PC-3 (cell line): ENCODE measurements at regions not wholly inside any gene's neighbourhood (a gene's known extent, or its start where the extent isn't known, plus 50 kb on each side); places are given as distances from the start of the nearest gene placed in this dataset.

Experiments
- ATAC-seq: fragments of 200-7000 bp; cut with Tn5 transposase; 2 replicates; pipeline ENCODE4 v1.9.1; 2020; ENCODE audit warnings: mild to moderate bottlenecking, moderate library complexity
- BruUV-seq: library from RNA; stranded (reverse); fragments of 400-500 nt; replicated peaks from 2 replicates; lab custom pipeline; 2021; lab: Mats Ljungman, UMichigan
- CTCF ChIA-PET: fragments of 300-600 bp; sonication (Branson Sonifier 250); formaldehyde crosslinking; loops from one replicate; lab custom pipeline; 2022; ENCODE audit warnings: antibody characterized with exemption; lab: Charles Lee
- POLR2A ChIA-PET: fragments of 300-600 bp; sonication (Branson Sonifier 250); formaldehyde crosslinking; loops from one replicate; lab custom pipeline; 2022; ENCODE audit warnings: antibody characterized with exemption; ENCODE audit not compliant: unreplicated experiment; lab: Charles Lee
- DNase-seq: peaks from one replicate; pipeline ENCODE4 v3.0.0-alpha.2; 2015
- H2AFZ ChIP-seq: fragments of 300-600 bp; sonication (generic); 2 replicates; pipeline ENCODE4 v1.6.0; 2016; ENCODE audit warnings: antibody characterized with exemption, low read length
- H3F3A ChIP-seq: fragments of 300-600 bp; sonication (generic); one replicate; pipeline ENCODE4 v1.6.0; 2017; ENCODE audit warnings: antibody characterized with exemption, low read length, control low read depth, mild to moderate bottlenecking; ENCODE audit not compliant: unreplicated experiment
- H3K27ac ChIP-seq: fragments of 300-600 bp; sonication (generic); 2 replicates; pipeline ENCODE4 v1.5.1; 2016; ENCODE audit warnings: mild to moderate bottlenecking, low read length
- H3K27me3 ChIP-seq: fragments of 300-600 bp; sonication (generic); 2 replicates; pipeline ENCODE4 v1.6.1; 2016; ENCODE audit warnings: low read length, mixed read lengths
- H3K36me3 ChIP-seq: fragments of 300-600 bp; sonication (generic); 2 replicates; pipeline ENCODE4 v1.6.1; 2016; ENCODE audit warnings: low read depth, mixed run types, low read length, mixed read lengths
- H3K4me1 ChIP-seq: fragments of 300-600 bp; sonication (generic); 2 replicates; pipeline ENCODE4 v1.5.1; 2016; ENCODE audit warnings: low read length; ENCODE audit not compliant: insufficient read depth
- H3K4me2 ChIP-seq: fragments of 300-600 bp; sonication (generic); 2 replicates; pipeline ENCODE4 v1.6.0; 2016; ENCODE audit warnings: low read length
- H3K4me3 ChIP-seq: fragments of 300-600 bp; sonication (generic); 2 replicates; pipeline ENCODE4 v1.5.1; 2016; ENCODE audit warnings: mild to moderate bottlenecking, low read length, mixed read lengths
- H3K79me2 ChIP-seq: fragments of 300-600 bp; sonication (generic); 2 replicates; pipeline ENCODE4 v1.6.1; 2017; ENCODE audit warnings: low read length, mixed read lengths
- H3K9ac ChIP-seq: fragments of 300-600 bp; sonication (generic); 2 replicates; pipeline ENCODE4 v1.6.0; 2016; ENCODE audit warnings: mild to moderate bottlenecking, low read length
- H3K9me2 ChIP-seq: fragments of 300-600 bp; sonication (generic); replicated peaks from 2 replicates; pipeline ENCODE4 v1.6.1; 2016; ENCODE audit warnings: mixed run types, low read length, mixed read lengths
- H3K9me3 ChIP-seq: fragments of 300-600 bp; sonication (generic); 2 replicates; pipeline ENCODE4 v1.6.1; 2016; ENCODE audit warnings: low read length, mixed read lengths
- H4K20me1 ChIP-seq: fragments of 300-600 bp; sonication (generic); 2 replicates; pipeline ENCODE4 v1.6.1; 2016; ENCODE audit warnings: low read length, mixed read lengths
- CTCF ChIP-seq: fragments of 300-600 bp; sonication (generic); conservative IDR thresholded peaks from 2 replicates; pipeline ENCODE4 v1.5.1; 2017; ENCODE audit warnings: antibody characterized with exemption, low read depth, mild to moderate bottlenecking, low read length
- EZH2 ChIP-seq: fragments of 300-600 bp; sonication (generic); IDR thresholded peaks from one replicate; pipeline ENCODE4 v1.6.1; 2017; ENCODE audit warnings: antibody characterized with exemption, mild to moderate bottlenecking, low read length; ENCODE audit not compliant: unreplicated experiment
- EZH2phosphoT487 ChIP-seq: fragments of 300-600 bp; sonication (generic); IDR thresholded peaks from 2 replicates; pipeline ENCODE4 v1.6.1; 2018; ENCODE audit warnings: mild to moderate bottlenecking, antibody characterized with exemption, low read length, borderline replicate concordance
- intact Hi-C: fragments of 100-400 bp; cut with micrococcal nuclease; formaldehyde crosslinking; loops from 2 replicates; pipeline ENCODE4 v1.9.0; 2023

- no TSS peak for BruUV-seq
- Histone ChIP-seq H2AFZ (no peak overlapping the region), H3K79me2 (no peaks in the 10 kb centered on the region), H3K27me3 (peaks cover 94% of the 10 kb centered on the region), H3K9ac (no peak overlapping the region), H3K36me3 (no peaks in the 10 kb centered on the region), H3K4me1 (no peaks in the 10 kb centered on the region), H3K9me3 (no peaks in the 10 kb centered on the region), H3K4me2 (no peak overlapping the region), H4K20me1 (no peaks in the 10 kb centered on the region), H3K9me2 (no peaks in the 10 kb centered on the region), H3K27ac (no peak overlapping the region), H3F3A (no peaks in the 10 kb centered on the region), H3K4me3 (no peak overlapping the region)
- intact Hi-C loops = no loop called here
- TF ChIP-seq EZH2 = no peak
- TF ChIP-seq CTCF = no peak
- no peak for TF ChIP-seq EZH2phosphoT487
- ATAC-seq (no peak), DNase-seq (no peak)
- CTCF ChIA-PET = no interaction called here
- POLR2A ChIA-PET = no interaction called here
Observed at GRCh38 chr18:75524181-75524580, 96.7 kb upstream of the SMIM21 start.

- ATAC-seq = no peak
Observed at GRCh38 chr18:75521816-75522215, 94.3 kb upstream of the SMIM21 start.

GRCh38 chr18:75518007-75518406 lies 90.5 kb upstream of the SMIM21 start:
- Histone ChIP-seq H3K4me3 (no peak overlapping the region), H3K36me3 (no peaks in the 10 kb centered on the region), H2AFZ (no peak overlapping the region), H3K9me3 (no peaks in the 10 kb centered on the region), H3K79me2 (no peaks in the 10 kb centered on the region), H3F3A (no peaks in the 10 kb centered on the region), H3K27ac (no peak overlapping the region), H4K20me1 (no peaks in the 10 kb centered on the region), H3K9ac (no peak overlapping the region), H3K27me3 (peaks cover 93% of the 10 kb centered on the region), H3K4me1 (no peaks in the 10 kb centered on the region), H3K9me2 (no peaks in the 10 kb centered on the region), H3K4me2 (no peak overlapping the region)
- BruUV-seq = no TSS peak
- no peak for ATAC-seq
- ChIA-PET CTCF (no interaction called here), POLR2A (no interaction called here)
- intact Hi-C loops = no loop called here
- DNase-seq = no peak
- TF ChIP-seq CTCF (no peak), EZH2phosphoT487 (no peak), EZH2 (no peak)

More at GRCh38 chr18:75521816-75522215, 94.3 kb upstream of the SMIM21 start:
- POLR2A ChIA-PET = no interaction called here
- no peak overlapping the region for H3K9ac ChIP-seq
- BruUV-seq = no TSS peak
- H3K9me3 ChIP-seq = no peaks in the 10 kb centered on the region
- CTCF ChIA-PET = no interaction called here
- TF ChIP-seq EZH2phosphoT487 = no peak
- H3K4me1 ChIP-seq = no peaks in the 10 kb centered on the region
- no peaks in the 10 kb centered on the region for H3F3A ChIP-seq
- intact Hi-C loops = no loop called here
- H3K79me2 ChIP-seq = no peaks in the 10 kb centered on the region
- no peaks in the 10 kb centered on the region for H4K20me1 ChIP-seq
- no peaks in the 10 kb centered on the region for H3K9me2 ChIP-seq
- no peak overlapping the region for H3K4me3 ChIP-seq
- H2AFZ ChIP-seq = no peak overlapping the region
- no peak for DNase-seq
- H3K4me2 ChIP-seq = no peak overlapping the region
- no peaks in the 10 kb centered on the region for H3K36me3 ChIP-seq
- peaks cover 94% of the 10 kb centered on the region for H3K27me3 ChIP-seq
- no peak overlapping the region for H3K27ac ChIP-seq
